Calu3 (cell line): ENCODE measurements at regions not wholly inside any gene's neighbourhood (a gene's known extent, or its start where the extent isn't known, plus 50 kb on each side); places are given as distances from the start of the nearest gene placed in this dataset.

Experiments
- BruUV-seq: library from RNA; stranded (reverse); fragments of 400-500 nt; replicated peaks from 2 replicates; lab custom pipeline; 2021; lab: Mats Ljungman, UMichigan
- CTCF ChIA-PET: fragments of 300-600 bp; sonication (Branson Sonifier 250); formaldehyde crosslinking; loops from one replicate; lab custom pipeline; 2022; ENCODE audit warnings: antibody characterized with exemption; lab: Charles Lee
- DNase-seq: peaks from one replicate; pipeline ENCODE4 v3.0.0; 2022
- H3K27ac Mint-ChIP-seq: one replicate; pipeline ENCODE4 v1.8.0; 2022; ENCODE audit warnings: mixed read lengths; ENCODE audit not compliant: unreplicated experiment
- H3K27me3 Mint-ChIP-seq: one replicate; pipeline ENCODE4 v1.8.0; 2022; ENCODE audit warnings: mixed read lengths; ENCODE audit not compliant: unreplicated experiment
- H3K36me3 Mint-ChIP-seq: one replicate; pipeline ENCODE4 v1.8.0; 2022; ENCODE audit warnings: mild to moderate bottlenecking, moderate library complexity, mixed read lengths; ENCODE audit not compliant: insufficient read depth, unreplicated experiment
- H3K4me1 Mint-ChIP-seq: one replicate; pipeline ENCODE4 v1.8.0; 2022; ENCODE audit warnings: mild to moderate bottlenecking, low read depth, mixed read lengths; ENCODE audit not compliant: unreplicated experiment
- H3K4me3 Mint-ChIP-seq: one replicate; pipeline ENCODE4 v1.8.0; 2022; ENCODE audit warnings: mild to moderate bottlenecking, low read depth, moderate library complexity, mixed read lengths; ENCODE audit not compliant: unreplicated experiment
- H3K9me3 Mint-ChIP-seq: one replicate; pipeline ENCODE4 v1.8.0; 2022; ENCODE audit warnings: low read depth, mixed read lengths; ENCODE audit not compliant: unreplicated experiment
- CTCF ChIP-seq: fragments of 200-600 bp; IDR thresholded peaks from one replicate; pipeline ENCODE4 v1.8.0; 2022; ENCODE audit warnings: antibody characterized with exemption; ENCODE audit not compliant: unreplicated experiment
- intact Hi-C: fragments of 100-400 bp; cut with micrococcal nuclease; formaldehyde crosslinking; loops from one replicate; pipeline ENCODE4 v1.10.0; 2022; ENCODE audit not compliant: unreplicated experiment

DNA sequence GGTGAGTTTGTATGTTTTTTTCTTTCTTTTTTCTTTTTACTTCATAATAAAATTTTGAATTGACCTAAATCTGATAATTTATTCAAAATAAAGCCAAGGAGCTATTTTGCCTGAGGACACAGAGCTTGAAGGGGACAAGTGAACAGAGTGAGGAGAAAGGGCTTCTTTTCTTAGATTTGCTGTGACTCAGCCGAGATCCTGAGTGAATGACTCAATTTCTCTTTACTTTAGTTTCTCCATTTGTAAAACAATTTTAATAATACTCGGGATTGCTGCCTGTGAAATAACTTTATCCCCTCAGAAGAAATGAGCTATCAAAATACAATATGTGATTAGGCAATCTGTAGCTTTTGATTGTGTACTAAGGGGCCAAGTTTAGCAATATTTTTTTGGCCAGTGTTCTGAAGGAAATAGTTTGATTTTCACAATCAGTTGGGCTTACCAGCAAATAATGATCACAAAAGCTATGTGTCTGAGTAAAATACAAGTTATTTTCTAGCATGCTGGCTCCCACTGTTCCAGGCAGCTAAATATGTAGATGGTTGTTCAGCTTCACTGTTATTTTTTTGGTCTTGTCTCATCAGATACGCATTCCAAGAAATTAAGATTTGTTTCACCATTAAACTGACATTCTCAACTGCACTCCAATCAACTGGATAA, 437.5 kb downstream of the FGF9 start:
- intact Hi-C loops = no loop called here
- no peak for DNase-seq
- TF ChIP-seq CTCF = no peak
- Mint-ChIP-seq H3K27ac (no peak overlapping the region), H3K4me3 (no peak overlapping the region), H3K36me3 (no peaks in the 10 kb centered on the region), H3K4me1 (no peaks in the 10 kb centered on the region), H3K27me3 (peaks cover 27% of the 10 kb centered on the region), H3K9me3 (no peaks in the 10 kb centered on the region)
- BruUV-seq = no TSS peak
- CTCF ChIA-PET = no interaction called here

DNA sequence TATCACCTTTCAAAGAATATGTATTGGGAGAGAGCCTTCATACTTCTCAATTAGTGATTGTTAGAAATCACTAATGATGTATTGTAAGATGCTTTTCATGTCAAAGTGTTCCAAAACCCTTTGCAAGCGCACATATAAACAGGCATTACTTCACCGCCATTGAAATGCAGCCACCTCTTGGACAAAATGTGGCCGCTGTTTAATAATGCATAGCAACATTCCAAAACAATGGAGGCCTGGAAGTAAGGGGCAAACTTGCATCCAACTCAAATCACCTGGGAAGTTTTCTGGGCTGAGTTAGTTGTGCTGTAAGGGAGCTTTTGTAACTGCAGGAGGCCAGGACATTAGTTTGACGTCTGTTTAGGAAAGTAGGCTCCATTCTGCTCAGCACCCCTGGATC, 438.1 kb downstream of the FGF9 start:
- H3K27ac Mint-ChIP-seq = no peak overlapping the region
- no TSS peak for BruUV-seq

GRCh38 chr13:22110368-22110767, 439.5 kb downstream of the FGF9 start:
- H3K9me3 Mint-ChIP-seq = no peaks in the 10 kb centered on the region
- no peaks in the 10 kb centered on the region for H3K36me3 Mint-ChIP-seq
- BruUV-seq = no TSS peak
- no peaks in the 10 kb centered on the region for H3K4me1 Mint-ChIP-seq
- H3K27ac Mint-ChIP-seq = no peak overlapping the region
- H3K27me3 Mint-ChIP-seq = peaks cover 14% of the 10 kb centered on the region
- DNase-seq = no peak
- CTCF ChIA-PET = no interaction called here
- intact Hi-C loops = no loop called here
- no peak overlapping the region for H3K4me3 Mint-ChIP-seq
- TF ChIP-seq CTCF = no peak

More for the DNA sequence above, 438.1 kb downstream of the FGF9 start:
- intact Hi-C loops = no loop called here
- DNase-seq = no peak
- CTCF ChIA-PET = no interaction called here
- TF ChIP-seq CTCF = no peak
- H3K4me1 Mint-ChIP-seq = no peaks in the 10 kb centered on the region
- no peak overlapping the region for H3K4me3 Mint-ChIP-seq
- no peaks in the 10 kb centered on the region for H3K9me3 Mint-ChIP-seq
- peaks cover 27% of the 10 kb centered on the region for H3K27me3 Mint-ChIP-seq
- no peaks in the 10 kb centered on the region for H3K36me3 Mint-ChIP-seq

GRCh38 chr13:22111152-22111783, 440.4 kb downstream of the FGF9 start:
- no peaks in the 10 kb centered on the region for H3K4me1 Mint-ChIP-seq
- intact Hi-C loops = no loop called here
- no peaks in the 10 kb centered on the region for H3K9me3 Mint-ChIP-seq
- no peak for DNase-seq
- no peak for TF ChIP-seq CTCF
- BruUV-seq = no TSS peak
- no peak overlapping the region for H3K4me3 Mint-ChIP-seq
- CTCF ChIA-PET = no interaction called here
- no peaks in the 10 kb centered on the region for H3K36me3 Mint-ChIP-seq
- no peak overlapping the region for H3K27ac Mint-ChIP-seq
- H3K27me3 Mint-ChIP-seq = peaks cover 14% of the 10 kb centered on the region
